Astrocyte (in vitro differentiated cells and primary cell): ENCODE measurements at regions not wholly inside any gene's neighbourhood (a gene's known extent, or its start where the extent isn't known, plus 50 kb on each side); places are given as distances from the start of the nearest gene placed in this dataset.

Experiments used
- DNase-seq: peaks from one replicate; pipeline ENCODE4 v3.0.0-alpha.2; 2010; ENCODE audit warnings: low read depth
- FAIRE-seq: peaks from 2 replicates; lab custom pipeline; 2011; peaks lifted over from hg19 to GRCh38; lab: Jason Lieb, UNC
- H2AFZ ChIP-seq: 2 replicates; pipeline ENCODE4 v1.6.0; 2012; ENCODE audit warnings: low read depth, low read length, inconsistent platforms
- H3K27ac ChIP-seq: 2 replicates; pipeline ENCODE4 v1.5.1; 2011; ENCODE audit warnings: low read depth, low read length, inconsistent platforms
- H3K27me3 ChIP-seq: 2 replicates; pipeline ENCODE4 v1.6.0; 2011; ENCODE audit warnings: low read length, inconsistent platforms; ENCODE audit not compliant: insufficient read depth
- H3K36me3 ChIP-seq: 2 replicates; pipeline ENCODE4 v1.5.1; 2011; ENCODE audit warnings: low read length, inconsistent platforms; ENCODE audit not compliant: insufficient read depth
- H3K4me1 ChIP-seq: 2 replicates; pipeline ENCODE4 v1.5.1; 2011; ENCODE audit warnings: low read length, inconsistent platforms; ENCODE audit not compliant: insufficient read depth
- H3K4me2 ChIP-seq: 2 replicates; pipeline ENCODE4 v1.6.0; 2012; ENCODE audit warnings: low read length, inconsistent platforms
- H3K4me3 ChIP-seq: 2 replicates; pipeline ENCODE4 v1.5.1; 2011; ENCODE audit warnings: low read depth, mild to moderate bottlenecking, low read length, inconsistent platforms; ENCODE audit not compliant: insufficient read depth
- H3K79me2 ChIP-seq: 2 replicates; pipeline ENCODE4 v1.6.0; 2012; ENCODE audit warnings: mild to moderate bottlenecking, low read length, inconsistent platforms; ENCODE audit not compliant: insufficient read depth
- H3K9ac ChIP-seq: 2 replicates; pipeline ENCODE4 v1.6.0; 2012; ENCODE audit warnings: mild to moderate bottlenecking, low read length, inconsistent platforms
- H3K9me3 ChIP-seq: 2 replicates; pipeline ENCODE4 v1.5.1; 2012; ENCODE audit warnings: low read depth, mild to moderate bottlenecking, low read length, inconsistent platforms; ENCODE audit not compliant: insufficient read depth
- H4K20me1 ChIP-seq: 2 replicates; pipeline ENCODE4 v1.6.0; 2012; ENCODE audit warnings: low read length, inconsistent platforms; ENCODE audit not compliant: insufficient read depth
- H3K27ac Mint-ChIP-seq: one replicate; pipeline ENCODE4 v1.8.0; 2021; ENCODE audit warnings: mild to moderate bottlenecking, mixed read lengths; ENCODE audit not compliant: unreplicated experiment
- H3K27me3 Mint-ChIP-seq: one replicate; pipeline ENCODE4 v1.8.0; 2021; ENCODE audit warnings: low read depth, mixed read lengths; ENCODE audit not compliant: unreplicated experiment
- H3K36me3 Mint-ChIP-seq: one replicate; pipeline ENCODE4 v1.8.0; 2021; ENCODE audit warnings: low read depth, mixed read lengths; ENCODE audit not compliant: unreplicated experiment
- H3K4me1 Mint-ChIP-seq: one replicate; pipeline ENCODE4 v1.8.0; 2021; ENCODE audit warnings: low read depth, mixed read lengths; ENCODE audit not compliant: unreplicated experiment
- H3K4me3 Mint-ChIP-seq: one replicate; pipeline ENCODE4 v1.8.0; 2021; ENCODE audit warnings: mild to moderate bottlenecking, moderate library complexity, mixed read lengths; ENCODE audit not compliant: unreplicated experiment
- H3K9me3 Mint-ChIP-seq: one replicate; pipeline ENCODE4 v1.8.0; 2021; ENCODE audit warnings: mild to moderate bottlenecking, mixed read lengths; ENCODE audit not compliant: unreplicated experiment
- EZH2 ChIP-seq: IDR thresholded peaks from 2 replicates; pipeline ENCODE4 v1.6.1; 2012; ENCODE audit warnings: mild to moderate bottlenecking, low read length, inconsistent platforms; ENCODE audit not compliant: insufficient read depth
- TF ChIP-seq, protein P1 (sequence below): IDR thresholded peaks from 2 replicates; pipeline ENCODE4 v1.5.1; 2011; ENCODE audit warnings: low read depth, mild to moderate bottlenecking, inconsistent platforms, low read length, moderate library complexity; ENCODE audit not compliant: insufficient read depth

DNA sequence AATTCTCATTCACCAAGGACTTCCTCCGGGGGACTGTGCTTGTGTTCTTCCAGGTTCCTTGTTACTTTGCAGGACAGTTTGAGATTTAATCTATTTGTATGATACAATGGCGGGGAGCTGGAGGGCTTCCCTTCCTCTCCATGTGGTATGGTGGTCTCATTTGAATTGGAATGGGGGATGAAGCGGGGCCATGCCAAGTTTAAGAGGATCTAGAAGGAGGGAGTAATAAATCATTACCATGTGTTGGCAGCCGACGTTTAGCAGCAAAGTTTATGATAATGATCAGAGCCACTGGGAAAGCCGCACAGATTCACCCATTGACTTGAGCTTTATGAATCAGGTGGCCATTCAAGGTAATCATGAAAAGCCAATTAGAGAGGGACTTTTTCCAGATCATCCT, 355.1 kb upstream of the MGMT start:
- H2AFZ ChIP-seq, result no peak overlapping the region
- H3K4me3 Mint-ChIP-seq, result no peak overlapping the region
- no peak overlapping the region for H3K4me2 ChIP-seq
- TF ChIP-seq EZH2, result no peak
- TF ChIP-seq, protein P1, sequence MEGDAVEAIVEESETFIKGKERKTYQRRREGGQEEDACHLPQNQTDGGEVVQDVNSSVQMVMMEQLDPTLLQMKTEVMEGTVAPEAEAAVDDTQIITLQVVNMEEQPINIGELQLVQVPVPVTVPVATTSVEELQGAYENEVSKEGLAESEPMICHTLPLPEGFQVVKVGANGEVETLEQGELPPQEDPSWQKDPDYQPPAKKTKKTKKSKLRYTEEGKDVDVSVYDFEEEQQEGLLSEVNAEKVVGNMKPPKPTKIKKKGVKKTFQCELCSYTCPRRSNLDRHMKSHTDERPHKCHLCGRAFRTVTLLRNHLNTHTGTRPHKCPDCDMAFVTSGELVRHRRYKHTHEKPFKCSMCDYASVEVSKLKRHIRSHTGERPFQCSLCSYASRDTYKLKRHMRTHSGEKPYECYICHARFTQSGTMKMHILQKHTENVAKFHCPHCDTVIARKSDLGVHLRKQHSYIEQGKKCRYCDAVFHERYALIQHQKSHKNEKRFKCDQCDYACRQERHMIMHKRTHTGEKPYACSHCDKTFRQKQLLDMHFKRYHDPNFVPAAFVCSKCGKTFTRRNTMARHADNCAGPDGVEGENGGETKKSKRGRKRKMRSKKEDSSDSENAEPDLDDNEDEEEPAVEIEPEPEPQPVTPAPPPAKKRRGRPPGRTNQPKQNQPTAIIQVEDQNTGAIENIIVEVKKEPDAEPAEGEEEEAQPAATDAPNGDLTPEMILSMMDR, result no peak
- no peaks in the 10 kb centered on the region for H4K20me1 ChIP-seq
- H3K9ac ChIP-seq, result no peak overlapping the region
- FAIRE-seq (no peak), DNase-seq (no peak)
- H3K36me3 ChIP-seq, result no peaks in the 10 kb centered on the region
- no peaks in the 10 kb centered on the region for H3K4me1 Mint-ChIP-seq
- no peak overlapping the region for H3K27ac Mint-ChIP-seq
- H3K9me3 Mint-ChIP-seq, result no peaks in the 10 kb centered on the region
- H3K27me3 Mint-ChIP-seq, result peaks cover 47% of the 10 kb centered on the region
- H3K9me3 ChIP-seq, result peaks cover 8% of the 10 kb centered on the region
- no peaks in the 10 kb centered on the region for H3K4me1 ChIP-seq
- H3K27ac ChIP-seq, result no peak overlapping the region
- H3K79me2 ChIP-seq, result no peaks in the 10 kb centered on the region
- H3K4me3 ChIP-seq, result no peak overlapping the region
- peaks cover 3% of the 10 kb centered on the region for H3K36me3 Mint-ChIP-seq
- H3K27me3 ChIP-seq, result no peaks in the 10 kb centered on the region

DNA sequence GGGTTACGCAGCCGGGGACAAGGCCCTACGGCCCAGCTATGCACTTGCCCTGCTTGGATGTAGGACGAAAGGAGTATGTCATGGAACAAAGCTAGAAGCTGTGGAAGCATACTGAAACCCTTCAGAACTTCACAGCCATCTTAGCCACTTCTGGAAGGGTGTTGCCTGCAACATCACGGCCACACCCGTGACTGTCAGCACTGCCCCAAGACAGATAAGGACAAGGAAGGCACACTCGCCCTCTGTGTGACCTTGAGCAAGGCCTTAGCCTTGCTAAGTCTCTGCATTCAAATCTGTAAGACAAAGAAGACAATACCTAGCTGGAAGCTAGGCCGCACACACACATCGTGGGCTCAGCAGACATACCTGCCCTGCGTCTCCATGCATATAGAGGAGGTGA, 352.5 kb upstream of the MGMT start:
- Histone ChIP-seq H3K9me3 (peaks cover 17% of the 10 kb centered on the region), H4K20me1 (no peaks in the 10 kb centered on the region), H3K4me3 (no peak overlapping the region), H3K4me2 (no peak overlapping the region), H2AFZ (no peak overlapping the region), H3K27ac (no peak overlapping the region), H3K9ac (no peak overlapping the region), H3K79me2 (no peaks in the 10 kb centered on the region), H3K36me3 (no peaks in the 10 kb centered on the region), H3K27me3 (no peaks in the 10 kb centered on the region), H3K4me1 (no peaks in the 10 kb centered on the region)
- H3K4me3 Mint-ChIP-seq, result no peak overlapping the region
- H3K36me3 Mint-ChIP-seq, result no peaks in the 10 kb centered on the region
- DNase-seq, result no peak
- peaks cover 4% of the 10 kb centered on the region for H3K9me3 Mint-ChIP-seq
- peak overlapping the region; percentile 22 for H3K27ac Mint-ChIP-seq
- FAIRE-seq, result no peak
- H3K27me3 Mint-ChIP-seq, result peaks cover 38% of the 10 kb centered on the region
- TF ChIP-seq, protein P1, result no peak
- TF ChIP-seq EZH2, result no peak
- H3K4me1 Mint-ChIP-seq, result no peaks in the 10 kb centered on the region

DNA sequence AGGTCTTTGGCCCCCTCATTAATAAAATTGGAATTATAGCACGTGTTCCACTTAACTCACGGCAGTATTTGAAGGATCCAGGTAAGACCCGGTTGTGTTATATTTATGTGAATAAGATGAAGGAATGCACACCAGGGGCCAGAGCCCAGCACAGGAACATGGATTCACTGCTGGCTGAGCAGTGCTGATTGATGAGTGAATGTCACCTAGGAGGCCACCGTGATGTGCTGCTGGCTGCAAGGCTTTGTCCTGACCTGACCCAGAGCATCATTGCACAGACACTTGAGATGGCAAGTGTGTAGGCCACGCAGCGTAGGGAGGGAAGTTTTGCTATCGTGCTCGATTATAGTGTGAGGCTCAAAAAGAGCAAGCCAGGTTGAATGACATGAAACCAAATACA, 350.7 kb upstream of the MGMT start:
- TF ChIP-seq, protein P1, result no peak
- TF ChIP-seq EZH2, result no peak
- no peak overlapping the region for H3K27ac Mint-ChIP-seq
- H3K27me3 ChIP-seq, result no peaks in the 10 kb centered on the region
- H4K20me1 ChIP-seq, result no peaks in the 10 kb centered on the region
- H3K9me3 Mint-ChIP-seq, result peaks cover 4% of the 10 kb centered on the region
- no peaks in the 10 kb centered on the region for H3K36me3 ChIP-seq
- H3K27me3 Mint-ChIP-seq, result peaks cover 32% of the 10 kb centered on the region
- H3K4me3 Mint-ChIP-seq, result no peak overlapping the region
- no peak overlapping the region for H3K4me3 ChIP-seq
- no peaks in the 10 kb centered on the region for H3K4me1 ChIP-seq
- DNase-seq (no peak), FAIRE-seq (no peak)
- no peak overlapping the region for H2AFZ ChIP-seq
- peaks cover 17% of the 10 kb centered on the region for H3K9me3 ChIP-seq
- H3K4me2 ChIP-seq, result no peak overlapping the region
- H3K36me3 Mint-ChIP-seq, result no peaks in the 10 kb centered on the region
- no peak overlapping the region for H3K27ac ChIP-seq
- H3K4me1 Mint-ChIP-seq, result no peaks in the 10 kb centered on the region
- no peaks in the 10 kb centered on the region for H3K79me2 ChIP-seq
- no peak overlapping the region for H3K9ac ChIP-seq
